Neuronal stem cell (in vitro differentiated cells): ENCODE measurements at regions not wholly inside any gene's neighbourhood (a gene's known extent, or its start where the extent isn't known, plus 50 kb on each side); places are given as distances from the start of the nearest gene placed in this dataset.
A peak's percentile ranks its signal among the peaks of the same experiment; 100 is the strongest.

Source experiments
- DNase-seq: peaks from one replicate; pipeline ENCODE4 v3.0.0-alpha.2; 2013; ENCODE audit warnings: low spot score
- H2AFZ ChIP-seq: one replicate; pipeline ENCODE4 v1.6.1; 2013; ENCODE audit warnings: mild to moderate bottlenecking, low read length, inconsistent platforms
- H2AK5ac ChIP-seq: 2 replicates; pipeline ENCODE4 v1.6.1; 2013; ENCODE audit warnings: low read depth, mild to moderate bottlenecking, inconsistent platforms, low read length, moderate library complexity, mixed read lengths
- H2BK120ac ChIP-seq: 2 replicates; pipeline ENCODE4 v1.6.1; 2013; ENCODE audit warnings: low read depth, mild to moderate bottlenecking, inconsistent platforms, low read length, moderate library complexity, mixed read lengths
- H2BK12ac ChIP-seq: one replicate; pipeline ENCODE4 v1.6.1; 2013; ENCODE audit warnings: low read length, inconsistent platforms
- H2BK15ac ChIP-seq: 2 replicates; pipeline ENCODE4 v1.6.1; 2013; ENCODE audit warnings: mild to moderate bottlenecking, low read length, inconsistent platforms, mixed read lengths
- H2BK5ac ChIP-seq: one replicate; pipeline ENCODE4 v1.6.1; 2013; ENCODE audit warnings: inconsistent platforms, mild to moderate bottlenecking, low read length, moderate library complexity
- H3K14ac ChIP-seq: one replicate; pipeline ENCODE4 v1.6.1; 2013; ENCODE audit warnings: low read length, inconsistent platforms
- H3K18ac ChIP-seq: 2 replicates; pipeline ENCODE4 v1.6.1; 2013; ENCODE audit warnings: low read length, inconsistent platforms
- H3K23ac ChIP-seq: 2 replicates; pipeline ENCODE4 v1.6.1; 2013; ENCODE audit warnings: low read depth, mild to moderate bottlenecking, mixed read lengths, low read length, inconsistent platforms; ENCODE audit not compliant: poor library complexity
- H3K27ac ChIP-seq: replicated peaks from 3 replicates; pipeline ENCODE4 v1.5.1; 2013; ENCODE audit warnings: low read length, inconsistent platforms
- H3K27me3 ChIP-seq, 3 experiments: 2 replicates each; pipeline ENCODE4 v1.6.1; 2013; ENCODE audit warnings: low read length in 3 of 3, mild to moderate bottlenecking in 2 of 3, inconsistent platforms in 1 of 3, low read depth in 1 of 3, mixed read lengths in 1 of 3, moderate library complexity in 1 of 3; ENCODE audit not compliant: control insufficient read depth in 3 of 3, insufficient read depth in 3 of 3
- H3K36me3 ChIP-seq, 2 donors: replicated peaks in 1 of 2; 2 replicates each; pipeline ENCODE4 v1.6.1; 2013; ENCODE audit warnings: low read length in 2 of 2; ENCODE audit not compliant: control insufficient read depth in 2 of 2, insufficient read depth in 2 of 2
- H3K4ac ChIP-seq: 2 replicates; pipeline ENCODE4 v1.6.1; 2013; ENCODE audit warnings: inconsistent platforms, mild to moderate bottlenecking, low read length, moderate library complexity
- H3K4me1 ChIP-seq, 2 donors: 1 replicate in 1 of 2; 2 replicates in 1 of 2; pipeline ENCODE4 v1.6.1; 2013; ENCODE audit warnings: low read length in 2 of 2, low read depth in 1 of 2; ENCODE audit not compliant: control insufficient read depth in 2 of 2, insufficient read depth in 1 of 2
- H3K4me2 ChIP-seq: one replicate; pipeline ENCODE4 v1.6.1; 2013; ENCODE audit warnings: mild to moderate bottlenecking, low read length, inconsistent platforms; ENCODE audit not compliant: insufficient read depth, poor library complexity, severe bottlenecking
- H3K4me3 ChIP-seq, 2 donors: 2 replicates each; pipeline ENCODE4 v1.5.1; 2013; ENCODE audit warnings: low read length in 2 of 2, mild to moderate bottlenecking in 2 of 2, inconsistent platforms in 1 of 2, moderate library complexity in 1 of 2
- H3K79me1 ChIP-seq: one replicate; pipeline ENCODE4 v1.6.1; 2013; ENCODE audit warnings: low read depth, mild to moderate bottlenecking, inconsistent platforms, low read length, moderate library complexity
- H3K9ac ChIP-seq: one replicate; pipeline ENCODE4 v1.6.1; 2013; ENCODE audit warnings: mild to moderate bottlenecking, low read depth, low read length, inconsistent platforms; ENCODE audit not compliant: poor library complexity
- H3K9me3 ChIP-seq, 2 donors: replicated peaks in 1 of 2; 2 replicates each; pipeline versions ENCODE3 to v1.6.1; 2013; ENCODE audit warnings: low read length in 2 of 2, mild to moderate bottlenecking in 2 of 2, inconsistent platforms in 1 of 2, low read depth in 1 of 2, mixed read lengths in 1 of 2, moderate library complexity in 1 of 2; ENCODE audit not compliant: control insufficient read depth in 2 of 2, insufficient read depth in 1 of 2
- H4K8ac ChIP-seq: one replicate; pipeline ENCODE4 v1.6.1; 2013; ENCODE audit warnings: low read depth, mild to moderate bottlenecking, inconsistent platforms, low read length, moderate library complexity
- H4K91ac ChIP-seq: one replicate; pipeline ENCODE4 v1.6.1; 2013; ENCODE audit warnings: low read length, low read depth, mild to moderate bottlenecking, inconsistent platforms; ENCODE audit not compliant: poor library complexity
- WGBS, 2 donors: extraction: QIAGEN DNeasy Blood & Tissue Kit; methylation state at CpG; one replicate each; pipeline ENCODE4 v1.1.7; 2013; ENCODE audit warnings: missing lambda C conversion rate in 2 of 2, mixed read lengths in 1 of 2; ENCODE audit not compliant: insufficient read length in 2 of 2, insufficient replicate concordance in 1 of 2; ENCODE audit errors: extremely low coverage in 2 of 2; 5-methylcytosine and 5-hydroxymethylcytosine counted together

DNA sequence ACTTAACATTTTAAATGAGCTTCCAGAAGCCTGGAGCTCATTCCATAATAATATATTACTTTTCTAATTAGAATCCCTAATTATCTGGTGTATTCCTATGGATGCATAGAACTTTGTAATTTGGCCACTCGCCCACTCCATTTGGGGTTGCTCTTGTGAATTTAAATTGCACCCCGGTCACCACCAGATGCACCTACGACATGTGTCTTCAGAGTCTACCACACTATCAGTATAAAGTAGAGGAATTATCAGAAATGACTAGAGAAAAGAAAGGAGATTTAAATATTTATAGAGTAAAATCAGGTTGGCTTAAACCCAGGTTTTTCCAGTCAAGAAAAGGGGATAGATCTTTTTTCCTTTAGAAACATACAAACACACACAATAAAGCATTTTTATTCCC, 145.8 kb upstream of the DCN start:
- Histone ChIP-seq H3K27ac (no peak overlapping the region), H4K8ac (no peak overlapping the region), H3K9me3 (no peaks in the 10 kb centered on the region), H3K4ac (no peak overlapping the region), H3K36me3 (no peaks in the 10 kb centered on the region), H2BK15ac (no peak overlapping the region), H3K4me2 (no peak overlapping the region), H2BK120ac (no peak overlapping the region), H3K14ac (no peak overlapping the region), H2AFZ (no peak overlapping the region), H3K4me1 (no peaks in the 10 kb centered on the region), H2BK12ac (no peak overlapping the region), H2BK5ac (no peak overlapping the region), H3K18ac (no peak overlapping the region), H4K91ac (no peak overlapping the region), H3K27me3 (no peaks in the 10 kb centered on the region), H3K4me3 (no peak overlapping the region), H2AK5ac (no peak overlapping the region), H3K79me1 (no peaks in the 10 kb centered on the region), H3K23ac (no peak overlapping the region), H3K9ac (no peak overlapping the region)
- DNase-seq, result no peak
- no CpG with 5 or more reads among the region's 3 CpGs for WGBS, 2 donors

DNA sequence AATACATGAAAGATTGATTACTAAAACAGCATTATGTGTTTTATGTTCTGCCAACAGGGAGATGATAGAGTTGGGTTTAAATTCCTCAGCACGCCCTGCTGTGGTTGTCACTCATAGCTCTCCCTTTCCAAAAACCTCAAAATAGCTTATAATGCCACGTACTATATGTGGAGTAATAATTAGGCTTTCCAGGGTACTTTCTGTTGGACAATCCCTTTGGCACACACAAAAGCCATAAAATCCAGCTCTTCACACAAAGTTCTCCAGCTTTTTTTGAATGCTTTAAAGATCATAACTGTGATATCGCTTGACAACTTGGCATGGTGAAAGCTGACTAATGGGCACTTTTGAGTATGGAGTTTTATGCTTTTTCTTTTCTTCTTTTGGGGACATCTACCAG, 145.3 kb upstream of the DCN start:
- no peaks in the 10 kb centered on the region for H3K79me1 ChIP-seq
- H3K4me3 ChIP-seq, result no peak overlapping the region
- no peak overlapping the region for H4K91ac ChIP-seq
- no peaks in the 10 kb centered on the region for H3K27me3 ChIP-seq
- no peak overlapping the region for H3K14ac ChIP-seq
- H3K9me3 ChIP-seq, result no peaks in the 10 kb centered on the region
- WGBS, 2 donors, result no CpG with 5 or more reads among the region's 3 CpGs
- no peak overlapping the region for H2BK120ac ChIP-seq
- no peaks in the 10 kb centered on the region for H3K36me3 ChIP-seq
- H3K27ac ChIP-seq, result no peak overlapping the region
- no peak overlapping the region for H3K23ac ChIP-seq
- H2BK15ac ChIP-seq, result no peak overlapping the region
- no peak for DNase-seq
- no peak overlapping the region for H3K4ac ChIP-seq
- H2AK5ac ChIP-seq, result no peak overlapping the region
- H3K4me2 ChIP-seq, result no peak overlapping the region
- H3K18ac ChIP-seq, result no peak overlapping the region
- H2BK5ac ChIP-seq, result no peak overlapping the region
- H3K4me1 ChIP-seq, result no peaks in the 10 kb centered on the region
- no peak overlapping the region for H3K9ac ChIP-seq
- H2AFZ ChIP-seq, result no peak overlapping the region
- H2BK12ac ChIP-seq, result no peak overlapping the region
- no peak overlapping the region for H4K8ac ChIP-seq

GRCh38 chr12:91327131-91327530, 144.5 kb upstream of the DCN start:
- Histone ChIP-seq H3K4me3 (no peak overlapping the region), H3K4me1 (no peaks in the 10 kb centered on the region), H3K9ac (no peak overlapping the region), H3K4me2 (no peak overlapping the region), H4K8ac (no peak overlapping the region), H2BK5ac (no peak overlapping the region), H2AFZ (peak overlapping the region; percentile 39), H3K9me3 (no peaks in the 10 kb centered on the region), H2BK15ac (no peak overlapping the region), H3K79me1 (no peaks in the 10 kb centered on the region), H3K14ac (no peak overlapping the region), H2BK120ac (no peak overlapping the region), H2BK12ac (no peak overlapping the region), H3K4ac (no peak overlapping the region), H3K23ac (no peak overlapping the region), H2AK5ac (no peak overlapping the region), H4K91ac (no peak overlapping the region), H3K27ac (no peak overlapping the region), H3K18ac (no peak overlapping the region), H3K27me3 (no peaks in the 10 kb centered on the region), H3K36me3 (no peaks in the 10 kb centered on the region)
- WGBS, 2 donors, result no CpG with 5 or more reads among the region's 4 CpGs
- DNase-seq, result no peak

DNA sequence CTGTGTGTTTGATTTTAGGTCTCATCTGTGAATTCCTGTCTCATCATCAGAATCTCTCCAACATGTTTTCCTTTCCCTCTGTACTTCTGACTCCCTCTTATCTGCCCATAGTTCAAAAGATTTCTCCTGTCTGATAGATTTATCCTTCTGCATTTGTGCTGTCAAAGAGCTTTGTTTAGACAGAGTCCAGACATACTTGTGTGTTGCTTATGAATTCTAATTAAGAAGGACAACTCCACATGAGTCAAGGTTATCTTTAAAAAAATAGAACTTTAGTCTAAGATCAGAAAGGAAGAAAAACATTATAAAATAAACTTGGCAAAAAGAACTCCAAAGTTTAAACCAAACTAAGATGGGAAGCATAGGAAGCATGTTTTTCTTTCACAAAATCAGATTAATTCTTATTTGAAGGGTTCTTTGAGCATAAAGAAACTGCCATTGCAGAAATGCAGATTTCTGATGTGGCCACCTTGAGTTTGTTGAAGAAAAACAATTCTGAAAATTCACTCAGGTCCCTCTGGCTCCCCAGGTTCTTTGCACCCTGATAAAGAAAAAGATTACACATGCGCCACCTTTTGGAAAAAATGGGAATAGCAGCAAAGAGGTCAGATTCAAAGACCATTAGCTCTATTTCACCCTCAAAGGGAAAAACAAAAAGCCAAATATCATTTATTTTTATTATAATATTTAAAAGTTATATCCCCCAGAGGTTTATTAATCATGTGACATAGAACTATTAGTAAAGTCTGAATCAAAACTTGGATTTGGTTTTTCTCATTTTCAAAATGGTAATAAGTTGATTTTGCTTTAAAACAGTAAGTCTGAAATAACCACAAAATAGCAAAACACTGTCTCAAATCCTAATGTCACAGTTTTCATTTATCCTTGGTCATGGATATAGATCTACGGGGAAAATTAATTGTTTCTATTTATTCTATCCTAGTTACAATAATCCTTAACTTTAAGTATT, 143.7 kb upstream of the DCN start:
- no peaks in the 10 kb centered on the region for H3K4me1 ChIP-seq
- H3K9me3 ChIP-seq, result no peaks in the 10 kb centered on the region
- H4K91ac ChIP-seq, result no peak overlapping the region
- no peaks in the 10 kb centered on the region for H3K27me3 ChIP-seq
- H3K18ac ChIP-seq, result no peak overlapping the region
- no CpG with 5 or more reads among the region's 2 CpGs for WGBS, 2 donors
- no peak overlapping the region for H3K4ac ChIP-seq
- H3K36me3 ChIP-seq, result no peaks in the 10 kb centered on the region
- no peak overlapping the region for H3K4me3 ChIP-seq
- H2AK5ac ChIP-seq, result no peak overlapping the region
- no peak overlapping the region for H3K14ac ChIP-seq
- H2BK5ac ChIP-seq, result no peak overlapping the region
- H2BK15ac ChIP-seq, result no peak overlapping the region
- no peak overlapping the region for H3K23ac ChIP-seq
- no peak overlapping the region for H3K4me2 ChIP-seq
- H3K27ac ChIP-seq, result no peak overlapping the region
- no peak overlapping the region for H4K8ac ChIP-seq
- H2AFZ ChIP-seq, result peak overlapping the region; percentile 39
- H2BK12ac ChIP-seq, result no peak overlapping the region
- no peaks in the 10 kb centered on the region for H3K79me1 ChIP-seq
- DNase-seq, result peak; percentile 73
- H3K9ac ChIP-seq, result no peak overlapping the region
- no peak overlapping the region for H2BK120ac ChIP-seq
